ENCODE measurements at regions not wholly inside any gene's neighbourhood (a gene's known extent, or its start where the extent isn't known, plus 50 kb on each side); places are given as distances from the start of the nearest gene placed in this dataset.
"Not testable (repeated sequence)": the region's sequence is repeated elsewhere in the genome, so short reads cannot be mapped to it uniquely, and the experiment has no call there.

DNA sequence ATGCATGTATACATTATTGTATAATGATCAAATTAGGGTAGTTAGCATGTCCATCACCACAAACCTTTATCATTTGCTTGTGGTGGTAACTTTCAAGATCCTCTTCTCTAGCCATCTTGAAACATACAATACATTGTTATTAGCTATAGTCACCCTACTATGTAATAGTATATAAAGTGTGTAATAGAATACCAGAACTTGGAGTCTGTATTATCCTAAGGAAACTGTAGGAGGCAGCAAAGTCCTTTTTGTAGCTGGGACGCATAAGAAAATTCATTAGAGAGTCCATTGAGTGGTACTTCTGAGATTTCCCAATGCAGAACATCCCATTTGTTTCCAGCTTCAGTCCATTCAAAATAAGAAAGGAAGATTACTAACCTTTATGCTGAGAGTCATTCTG, 325.9 kb upstream of the LRFN5 start:
- Histone ChIP-seq H4K20me1 (ENCODE audit: insufficient read depth, low read depth, low read length) (no peaks in the 10 kb centered on the region), H3K4me2 (ENCODE audit: low read depth, low read length, poor library complexity, severe bottlenecking) (no peak overlapping the region), H3K9me3 (ENCODE audit: low read length) (no peaks in the 10 kb centered on the region), H3K79me2 (ENCODE audit: low read length) (no peaks in the 10 kb centered on the region), H3K27ac (ENCODE audit: low read length) (no peak overlapping the region), H3K9me2 (replicated peaks; ENCODE audit: insufficient read depth, low read length) (0 out of 2 replicates have a peak, but pooled peaks cover 3% of the 10 kb centered on the region), H3K4me1 (ENCODE audit: low read length) (no peaks in the 10 kb centered on the region), H3K36me3 (ENCODE audit: insufficient read depth, low read length) (no peaks in the 10 kb centered on the region), H3K9ac (ENCODE audit: low read length) (no peak overlapping the region), H3K27me3 (ENCODE audit: low read length) (no peaks in the 10 kb centered on the region), H3K4me3 (ENCODE audit: low read length) (no peak overlapping the region), H2AFZ (ENCODE audit: low read length) (no peak overlapping the region)
- DNase-seq: peak; percentile 70

GRCh38 chr14:41277450-41277849, 329.2 kb upstream of the LRFN5 start:
- H3K27ac ChIP-seq (ENCODE audit: low read length): no peak overlapping the region
- no peak overlapping the region for H3K9ac ChIP-seq (ENCODE audit: low read length)
- no peaks in the 10 kb centered on the region for H3K4me1 ChIP-seq (ENCODE audit: low read length)
- H3K4me3 ChIP-seq (ENCODE audit: low read length): no peak overlapping the region
- peaks cover 3% of the 10 kb centered on the region; the same call in 1 of the 2 replicates for H3K9me3 ChIP-seq (ENCODE audit: low read length)
- no peaks in the 10 kb centered on the region for H4K20me1 ChIP-seq (ENCODE audit: insufficient read depth, low read depth, low read length)
- no peak overlapping the region for H3K4me2 ChIP-seq (ENCODE audit: low read depth, low read length, poor library complexity, severe bottlenecking)
- no peaks in the 10 kb centered on the region for H3K36me3 ChIP-seq (ENCODE audit: insufficient read depth, low read length)
- H3K27me3 ChIP-seq (ENCODE audit: low read length): no peaks in the 10 kb centered on the region
- no peaks in the 10 kb centered on the region for H3K79me2 ChIP-seq (ENCODE audit: low read length)
- no peak for DNase-seq
- H3K9me2 ChIP-seq (replicated peaks; ENCODE audit: insufficient read depth, low read length): 0 out of 2 replicates have a peak, but pooled peaks cover 3% of the 10 kb centered on the region
- no peak overlapping the region for H2AFZ ChIP-seq (ENCODE audit: low read length)

DNA sequence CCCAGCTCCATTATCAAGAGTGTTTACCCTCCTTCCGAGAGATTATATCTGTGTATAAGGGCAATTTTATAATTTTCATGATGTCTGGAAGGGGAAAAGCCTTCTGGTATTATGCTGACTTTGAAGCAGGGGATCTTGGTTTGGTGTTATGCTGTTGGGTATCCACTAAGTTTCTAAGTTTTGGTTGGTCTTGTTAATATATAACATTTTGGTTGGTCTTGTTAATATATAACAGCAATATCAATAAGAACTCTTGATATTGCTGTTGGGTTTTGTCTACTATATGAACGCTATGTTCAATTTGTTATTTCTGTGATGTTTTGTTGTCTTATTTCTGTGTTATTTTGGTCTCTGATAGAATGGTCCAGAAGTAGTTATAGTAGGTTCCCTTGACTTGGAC, 349.2 kb upstream of the LRFN5 start:
- Histone ChIP-seq H3K36me3 (ENCODE audit: insufficient read depth, low read length) (no peaks in the 10 kb centered on the region), H3K4me1 (ENCODE audit: low read length) (no peaks in the 10 kb centered on the region), H3K9me2 (replicated peaks; ENCODE audit: insufficient read depth, low read length) (no peaks in the 10 kb centered on the region; the same call in 1 of the 2 replicates), H3K27ac (ENCODE audit: low read length) (no peak overlapping the region), H3K79me2 (ENCODE audit: low read length) (no peaks in the 10 kb centered on the region), H2AFZ (ENCODE audit: low read length) (no peak overlapping the region), H3K9me3 (ENCODE audit: low read length) (peaks cover 17% of the 10 kb centered on the region), H3K27me3 (ENCODE audit: low read length) (no peaks in the 10 kb centered on the region), H4K20me1 (ENCODE audit: insufficient read depth, low read depth, low read length) (no peaks in the 10 kb centered on the region), H3K4me2 (ENCODE audit: low read depth, low read length, poor library complexity, severe bottlenecking) (no peak overlapping the region), H3K9ac (ENCODE audit: low read length) (no peak overlapping the region), H3K4me3 (ENCODE audit: low read length) (no peak overlapping the region)
- peak; percentile 14 for DNase-seq

- H3K27me3 ChIP-seq (ENCODE audit: low read length): no peaks in the 10 kb centered on the region
- no peaks in the 10 kb centered on the region for H3K4me1 ChIP-seq (ENCODE audit: low read length)
- no peak overlapping the region for H3K27ac ChIP-seq (ENCODE audit: low read length)
- no peak overlapping the region for H2AFZ ChIP-seq (ENCODE audit: low read length)
- no peak overlapping the region for H3K9ac ChIP-seq (ENCODE audit: low read length)
- no peaks in the 10 kb centered on the region for H3K36me3 ChIP-seq (ENCODE audit: insufficient read depth, low read length)
- H3K4me2 ChIP-seq (ENCODE audit: low read depth, low read length, poor library complexity, severe bottlenecking): no peak overlapping the region
- peaks cover 29% of the 10 kb centered on the region for H3K9me3 ChIP-seq (ENCODE audit: low read length)
- no peaks in the 10 kb centered on the region for H3K9me2 ChIP-seq (replicated peaks; ENCODE audit: insufficient read depth, low read length)
- no peaks in the 10 kb centered on the region for H4K20me1 ChIP-seq (ENCODE audit: insufficient read depth, low read depth, low read length)
- no peak for DNase-seq
- H3K79me2 ChIP-seq (ENCODE audit: low read length): no peaks in the 10 kb centered on the region
- H3K4me3 ChIP-seq (ENCODE audit: low read length): no peak overlapping the region
Observed at GRCh38 chr14:41235466-41235865, 371.2 kb upstream of the LRFN5 start.

DNA sequence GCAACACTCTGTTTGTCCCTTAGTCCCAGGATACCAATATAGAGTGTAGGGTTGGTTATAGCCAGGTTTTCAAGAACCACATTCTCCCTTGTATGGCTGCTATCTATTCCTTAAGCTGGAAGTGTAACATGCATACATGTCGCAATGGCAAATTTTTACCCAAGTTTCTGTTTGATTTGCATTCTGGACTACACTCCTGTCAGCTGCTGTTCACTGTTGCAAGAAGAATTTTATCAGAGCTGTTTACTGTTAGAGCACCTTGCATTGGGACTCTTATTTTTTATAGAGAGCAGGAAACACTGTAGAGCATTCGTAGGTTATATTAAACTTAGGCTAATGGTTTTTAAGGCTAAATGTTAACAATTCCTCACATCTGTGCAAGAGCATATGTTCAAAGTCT, 376.0 kb upstream of the LRFN5 start:
- Histone ChIP-seq H3K9me3 (ENCODE audit: low read length) (peaks cover 14% of the 10 kb centered on the region), H3K27ac (ENCODE audit: low read length) (no peak overlapping the region), H4K20me1 (ENCODE audit: insufficient read depth, low read depth, low read length) (no peaks in the 10 kb centered on the region), H3K4me2 (ENCODE audit: low read depth, low read length, poor library complexity, severe bottlenecking) (no peak overlapping the region), H3K4me3 (ENCODE audit: low read length) (no peak overlapping the region), H2AFZ (ENCODE audit: low read length) (no peak overlapping the region), H3K36me3 (ENCODE audit: insufficient read depth, low read length) (no peaks in the 10 kb centered on the region), H3K79me2 (ENCODE audit: low read length) (no peaks in the 10 kb centered on the region), H3K9me2 (replicated peaks; ENCODE audit: insufficient read depth, low read length) (no peaks in the 10 kb centered on the region), H3K9ac (ENCODE audit: low read length) (no peak overlapping the region), H3K4me1 (ENCODE audit: low read length) (no peaks in the 10 kb centered on the region), H3K27me3 (ENCODE audit: low read length) (no peaks in the 10 kb centered on the region)
- DNase-seq: no peak

- no peak overlapping the region for H3K4me3 ChIP-seq (ENCODE audit: low read length)
- peaks cover 17% of the 10 kb centered on the region for H3K9me3 ChIP-seq (ENCODE audit: low read length)
- no peaks in the 10 kb centered on the region for H3K27me3 ChIP-seq (ENCODE audit: low read length)
- no peaks in the 10 kb centered on the region for H3K4me1 ChIP-seq (ENCODE audit: low read length)
- no peak overlapping the region for H3K4me2 ChIP-seq (ENCODE audit: low read depth, low read length, poor library complexity, severe bottlenecking)
- no peaks in the 10 kb centered on the region for H3K9me2 ChIP-seq (replicated peaks; ENCODE audit: insufficient read depth, low read length)
- DNase-seq: no peak
- no peak overlapping the region for H2AFZ ChIP-seq (ENCODE audit: low read length)
- no peaks in the 10 kb centered on the region for H3K79me2 ChIP-seq (ENCODE audit: low read length)
- no peaks in the 10 kb centered on the region for H3K36me3 ChIP-seq (ENCODE audit: insufficient read depth, low read length)
- no peaks in the 10 kb centered on the region for H4K20me1 ChIP-seq (ENCODE audit: insufficient read depth, low read depth, low read length)
- H3K9ac ChIP-seq (ENCODE audit: low read length): no peak overlapping the region
- no peak overlapping the region for H3K27ac ChIP-seq (ENCODE audit: low read length)
Observed at GRCh38 chr14:41229824-41230223, 376.9 kb upstream of the LRFN5 start.

GRCh38 chr14:41225433-41225832, 381.2 kb upstream of the LRFN5 start:
- no peak overlapping the region for H3K9ac ChIP-seq (ENCODE audit: low read length)
- H4K20me1 ChIP-seq (ENCODE audit: insufficient read depth, low read depth, low read length): no peaks in the 10 kb centered on the region
- H3K27me3 ChIP-seq (ENCODE audit: low read length): no peaks in the 10 kb centered on the region
- no peak overlapping the region for H3K27ac ChIP-seq (ENCODE audit: low read length)
- H2AFZ ChIP-seq (ENCODE audit: low read length): no peak overlapping the region
- DNase-seq: no peak
- no peaks in the 10 kb centered on the region for H3K36me3 ChIP-seq (ENCODE audit: insufficient read depth, low read length)
- no peak overlapping the region for H3K4me3 ChIP-seq (ENCODE audit: low read length)
- H3K9me2 ChIP-seq (replicated peaks; ENCODE audit: insufficient read depth, low read length): no peaks in the 10 kb centered on the region
- H3K4me2 ChIP-seq (ENCODE audit: low read depth, low read length, poor library complexity, severe bottlenecking): no peak overlapping the region
- no peaks in the 10 kb centered on the region for H3K79me2 ChIP-seq (ENCODE audit: low read length)
- H3K4me1 ChIP-seq (ENCODE audit: low read length): no peaks in the 10 kb centered on the region
- H3K9me3 ChIP-seq (ENCODE audit: low read length): peaks cover 13% of the 10 kb centered on the region

DNA sequence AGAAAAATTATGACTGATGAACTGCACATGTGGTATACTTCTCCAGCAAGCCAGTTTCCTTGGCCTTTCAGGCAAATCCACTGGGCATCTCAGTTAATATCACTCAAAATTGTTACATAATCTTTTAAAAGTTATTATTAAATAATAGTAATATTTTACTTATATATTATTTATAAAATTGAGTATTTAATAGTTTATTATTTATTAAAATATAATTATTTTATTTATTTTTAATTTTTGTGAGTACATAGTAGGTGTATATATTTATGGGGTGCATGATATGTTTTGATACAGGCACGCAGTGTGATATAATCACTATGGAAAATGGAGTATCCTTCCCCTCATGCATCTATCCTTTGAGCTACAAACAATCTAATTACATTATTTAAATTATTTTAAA, 384.1 kb upstream of the LRFN5 start:
- no peaks in the 10 kb centered on the region for H3K27me3 ChIP-seq (ENCODE audit: low read length)
- no peaks in the 10 kb centered on the region for H3K36me3 ChIP-seq (ENCODE audit: insufficient read depth, low read length)
- no peaks in the 10 kb centered on the region for H3K79me2 ChIP-seq (ENCODE audit: low read length)
- H2AFZ ChIP-seq (ENCODE audit: low read length): no peak overlapping the region
- no peak overlapping the region for H3K27ac ChIP-seq (ENCODE audit: low read length)
- no peak for DNase-seq
- H4K20me1 ChIP-seq (ENCODE audit: insufficient read depth, low read depth, low read length): no peaks in the 10 kb centered on the region
- peaks cover 17% of the 10 kb centered on the region for H3K9me3 ChIP-seq (ENCODE audit: low read length)
- H3K4me2 ChIP-seq (ENCODE audit: low read depth, low read length, poor library complexity, severe bottlenecking): no peak overlapping the region
- H3K9me2 ChIP-seq (replicated peaks; ENCODE audit: insufficient read depth, low read length): no peaks in the 10 kb centered on the region
- H3K4me3 ChIP-seq (ENCODE audit: low read length): no peak overlapping the region
- no peak overlapping the region for H3K9ac ChIP-seq (ENCODE audit: low read length)
- no peaks in the 10 kb centered on the region for H3K4me1 ChIP-seq (ENCODE audit: low read length)

- not testable (repeated sequence) for H3K4me2 ChIP-seq (ENCODE audit: low read depth, low read length, poor library complexity, severe bottlenecking); H2AFZ ChIP-seq (ENCODE audit: low read length); H3K27me3 ChIP-seq (ENCODE audit: low read length); DNase-seq; H3K4me1 ChIP-seq (ENCODE audit: low read length); H3K79me2 ChIP-seq (ENCODE audit: low read length); H3K4me3 ChIP-seq (ENCODE audit: low read length); H4K20me1 ChIP-seq (ENCODE audit: insufficient read depth, low read depth, low read length); H3K9ac ChIP-seq (ENCODE audit: low read length); H3K9me3 ChIP-seq (ENCODE audit: low read length); H3K36me3 ChIP-seq (ENCODE audit: insufficient read depth, low read length); H3K27ac ChIP-seq (ENCODE audit: low read length); H3K9me2 ChIP-seq (replicated peaks; ENCODE audit: insufficient read depth, low read length)
Observed at GRCh38 chr14:41214978-41215377, 391.7 kb upstream of the LRFN5 start.

Measured in Karpas-422 (cell line).